Upper lobe of right lung (tissue), 1 donor: ENCODE measurements at regions not wholly inside any gene's neighbourhood (a gene's known extent, or its start where the extent isn't known, plus 50 kb on each side); places are given as distances from the start of the nearest gene placed in this dataset.

ENCODE experiments used
- ATAC-seq: fragments of 200-7000 bp; cut with Tn5 transposase; one replicate; pipeline ENCODE4 v1.9.1; 2020; ENCODE audit warnings: mild to moderate bottlenecking, moderate library complexity
- DNase-seq: peaks from one replicate; pipeline ENCODE4 v3.0.0-alpha.2; 2020
- H3K27ac ChIP-seq: fragments of 200-600 bp; one replicate; pipeline ENCODE4 v1.8.0; 2022
- H3K27me3 ChIP-seq: fragments of 200-600 bp; one replicate; pipeline ENCODE4 v1.8.0; 2022; ENCODE audit warnings: mild to moderate bottlenecking
- H3K36me3 ChIP-seq: fragments of 200-600 bp; one replicate; pipeline ENCODE4 v1.8.0; 2022
- H3K4me1 ChIP-seq: fragments of 200-600 bp; one replicate; pipeline ENCODE4 v1.8.0; 2022
- H3K4me3 ChIP-seq: fragments of 200-600 bp; one replicate; pipeline ENCODE4 v1.8.0; 2022; ENCODE audit warnings: mild to moderate bottlenecking
- H3K9me3 ChIP-seq: fragments of 200-600 bp; one replicate; pipeline ENCODE4 v1.8.0; 2022
- CTCF ChIP-seq: fragments of 200-600 bp; IDR thresholded peaks from one replicate; pipeline ENCODE4 v1.8.0; 2022; ENCODE audit warnings: antibody characterized with exemption
- intact Hi-C: fragments of 100-400 bp; cut with DNase I; formaldehyde crosslinking; loops from one replicate; pipeline ENCODE4 v1.11.0; 2022
- donor health status: DM: no; HTN: yes; CAD: no; lungs with severe emphysema.

DNA sequence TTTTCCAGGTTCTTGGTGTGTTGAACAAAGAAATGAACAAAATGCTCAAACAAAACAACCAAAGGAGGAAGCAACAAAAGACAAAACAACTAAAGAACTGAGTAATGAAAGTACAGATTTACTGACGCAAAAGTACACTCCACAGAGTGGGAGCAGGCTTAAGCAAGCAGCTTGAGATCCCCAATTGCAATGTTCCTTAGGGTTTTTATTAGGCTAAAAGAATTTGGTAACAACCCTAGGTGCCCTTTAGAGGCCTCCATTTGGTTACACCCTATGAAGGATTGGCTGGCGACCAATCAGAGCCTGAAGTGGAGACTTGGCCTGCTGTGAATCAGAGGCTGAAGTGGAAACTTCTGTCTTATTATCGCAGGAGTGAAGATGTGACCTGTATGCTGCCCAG is 243.4 kb upstream of the ATP10A start:
- H3K9me3 ChIP-seq = peaks cover 3% of the 10 kb centered on the region
- no peaks in the 10 kb centered on the region for H3K36me3 ChIP-seq
- H3K27ac ChIP-seq = no peak overlapping the region
- TF ChIP-seq CTCF = no peak
- no peaks in the 10 kb centered on the region for H3K27me3 ChIP-seq
- intact Hi-C loops = no loop called here
- no peak for DNase-seq
- H3K4me3 ChIP-seq = no peak overlapping the region
- ATAC-seq = no peak
- H3K4me1 ChIP-seq = no peaks in the 10 kb centered on the region

GRCh38 chr15:26103002-26103404 is 239.9 kb upstream of the ATP10A start:
- H3K36me3 ChIP-seq = no peaks in the 10 kb centered on the region
- peaks cover 3% of the 10 kb centered on the region for H3K9me3 ChIP-seq
- DNase-seq = no peak
- H3K4me3 ChIP-seq = no peak overlapping the region
- no peak for ATAC-seq
- intact Hi-C loops = no loop called here
- no peaks in the 10 kb centered on the region for H3K27me3 ChIP-seq
- no peaks in the 10 kb centered on the region for H3K4me1 ChIP-seq
- no peak overlapping the region for H3K27ac ChIP-seq
- no peak for TF ChIP-seq CTCF

DNA sequence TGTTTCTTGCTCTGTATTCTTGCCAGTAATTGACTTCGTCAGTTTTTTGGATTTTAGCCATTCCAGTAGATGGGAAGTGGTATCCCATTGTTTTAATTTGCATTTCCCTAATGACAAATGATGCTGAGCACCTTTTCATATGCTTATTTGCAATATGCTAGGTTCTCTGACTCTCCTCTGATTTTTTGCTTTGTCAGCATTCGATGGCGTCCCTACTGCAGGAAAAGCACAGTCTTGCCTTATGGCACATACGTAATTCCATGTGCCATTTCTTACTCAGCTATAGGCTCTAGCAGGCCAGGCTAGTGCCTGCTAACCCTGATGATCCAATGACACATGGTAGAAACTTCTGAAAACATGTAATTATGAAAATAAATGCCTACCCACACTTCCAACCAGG is 239.2 kb upstream of the ATP10A start:
- intact Hi-C loops = no loop called here
- TF ChIP-seq CTCF = no peak
- no peaks in the 10 kb centered on the region for H3K4me1 ChIP-seq
- peaks cover 3% of the 10 kb centered on the region for H3K9me3 ChIP-seq
- no peaks in the 10 kb centered on the region for H3K36me3 ChIP-seq
- H3K27me3 ChIP-seq = no peaks in the 10 kb centered on the region
- no peak overlapping the region for H3K27ac ChIP-seq
- ATAC-seq = no peak
- no peak overlapping the region for H3K4me3 ChIP-seq
- DNase-seq = no peak

DNA sequence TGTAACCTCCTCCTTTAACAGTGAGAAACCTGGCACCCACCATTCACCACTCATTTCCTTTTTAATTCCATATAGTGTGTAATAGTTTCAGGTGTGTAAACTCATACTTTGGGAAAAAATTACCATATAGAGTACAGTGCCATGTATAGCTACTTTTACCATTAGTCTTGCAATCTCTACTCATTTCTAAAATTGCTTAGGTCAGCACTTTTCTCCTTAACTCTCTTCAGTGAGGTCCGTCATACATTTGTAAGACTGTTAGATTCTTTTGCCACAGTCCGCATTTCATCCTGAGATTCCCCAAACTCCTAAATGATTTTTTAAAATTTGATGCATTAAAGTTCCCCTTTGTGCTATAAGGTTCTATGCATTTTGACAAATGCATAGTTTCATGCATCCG is 238.3 kb upstream of the ATP10A start:
- H3K36me3 ChIP-seq = no peaks in the 10 kb centered on the region
- intact Hi-C loops = no loop called here
- DNase-seq = no peak
- no peak for ATAC-seq
- H3K27me3 ChIP-seq = no peaks in the 10 kb centered on the region
- no peak overlapping the region for H3K27ac ChIP-seq
- H3K9me3 ChIP-seq = no peaks in the 10 kb centered on the region
- no peak for TF ChIP-seq CTCF
- H3K4me1 ChIP-seq = no peaks in the 10 kb centered on the region
- no peak overlapping the region for H3K4me3 ChIP-seq

DNA sequence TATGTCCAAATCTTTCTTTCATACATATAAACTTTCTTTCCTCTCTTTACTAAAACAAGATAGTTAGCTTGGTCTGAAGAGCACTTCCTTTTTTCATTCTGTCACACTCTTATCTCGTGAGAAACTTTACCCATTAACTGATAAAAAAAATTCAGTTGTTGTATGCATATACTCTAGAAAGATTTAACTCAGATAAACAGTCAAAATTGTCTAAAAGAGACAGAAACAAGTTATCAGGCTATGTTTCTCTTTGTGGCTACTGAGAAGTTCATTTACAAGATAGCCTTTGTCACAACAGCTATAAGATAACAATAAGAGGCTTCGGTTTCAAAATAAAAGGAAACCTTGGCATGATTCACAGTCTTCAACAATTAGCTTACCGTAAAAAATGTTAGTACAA is 235.7 kb upstream of the ATP10A start:
- intact Hi-C loops = no loop called here
- ATAC-seq = no peak
- H3K4me1 ChIP-seq = no peaks in the 10 kb centered on the region
- H3K27me3 ChIP-seq = no peaks in the 10 kb centered on the region
- H3K9me3 ChIP-seq = no peaks in the 10 kb centered on the region
- H3K4me3 ChIP-seq = no peak overlapping the region
- H3K27ac ChIP-seq = no peak overlapping the region
- H3K36me3 ChIP-seq = no peaks in the 10 kb centered on the region
- TF ChIP-seq CTCF = no peak
- no peak for DNase-seq

GRCh38 chr15:26097216-26097615 is 234.1 kb upstream of the ATP10A start:
- DNase-seq (no peak), ATAC-seq (no peak)
- Histone ChIP-seq H3K27ac (no peak overlapping the region), H3K4me3 (no peak overlapping the region), H3K36me3 (no peaks in the 10 kb centered on the region), H3K4me1 (no peaks in the 10 kb centered on the region), H3K27me3 (no peaks in the 10 kb centered on the region), H3K9me3 (no peaks in the 10 kb centered on the region)
- no peak for TF ChIP-seq CTCF
- intact Hi-C loops = no loop called here
